ENCODE measurements at regions not wholly inside any gene's neighbourhood (a gene's known extent, or its start where the extent isn't known, plus 50 kb on each side); places are given as distances from the start of the nearest gene placed in this dataset.
A peak's percentile ranks its signal among the peaks of the same experiment; 100 is the strongest.

GRCh38 chr1:195915826-195916225 is 692.4 kb downstream of the KCNT2 start:
- TF ChIP-seq CTCF (IDR thresholded peaks at IDR 0.05), result no peak
- no peak for TF ChIP-seq EZH2 (IDR thresholded peaks at IDR 0.05)
- TF ChIP-seq EZH2phosphoT487 (IDR thresholded peaks at IDR 0.05), result no peak
- Mint-ChIP-seq H3K27me3 (ENCODE audit: insufficient read depth, low read depth) (no peaks in the 10 kb centered on the region), H3K4me1 (no peaks in the 10 kb centered on the region), H3K9me3 (peaks cover 3% of the 10 kb centered on the region), H3K36me3 (peaks cover 3% of the 10 kb centered on the region), H3K4me3 (no peak overlapping the region), H3K27ac (no peak overlapping the region)
- H3K27ac ChIP-seq, result no peak overlapping the region
- H4K20me1 ChIP-seq (ENCODE audit: low read depth), result no peaks in the 10 kb centered on the region
- H3K79me2 ChIP-seq (ENCODE audit: low read depth), result no peaks in the 10 kb centered on the region
- H3K4me2 ChIP-seq, result no peak overlapping the region
- no peak overlapping the region for H3K4me3 ChIP-seq
- H2AFZ ChIP-seq (replicated peaks), result no peak overlapping the region
- DNase-seq (ENCODE audit: low spot score), result no peak
- H3K9ac ChIP-seq, result no peak overlapping the region
- no peaks in the 10 kb centered on the region for H3K4me1 ChIP-seq
- H3F3A ChIP-seq (ENCODE audit: low read depth), result no peaks in the 10 kb centered on the region
- H3K9me3 ChIP-seq (ENCODE audit: low read depth), result no peaks in the 10 kb centered on the region
- no peaks in the 10 kb centered on the region for H3K27me3 ChIP-seq
- no peaks in the 10 kb centered on the region for H3K36me3 ChIP-seq

GRCh38 chr1:195909061-195909460 is 699.2 kb downstream of the KCNT2 start:
- H3K36me3 ChIP-seq, result no peaks in the 10 kb centered on the region
- H3K27me3 ChIP-seq, result no peaks in the 10 kb centered on the region
- H2AFZ ChIP-seq (replicated peaks), result no peak overlapping the region
- DNase-seq (ENCODE audit: low spot score), result no peak
- no peaks in the 10 kb centered on the region for H3K79me2 ChIP-seq (ENCODE audit: low read depth)
- no peak overlapping the region for H3K4me3 ChIP-seq
- Mint-ChIP-seq H3K4me3 (no peak overlapping the region), H3K27me3 (ENCODE audit: insufficient read depth, low read depth) (no peaks in the 10 kb centered on the region), H3K4me1 (no peaks in the 10 kb centered on the region), H3K27ac (peak overlapping the region; percentile 73), H3K9me3 (no peaks in the 10 kb centered on the region), H3K36me3 (no peaks in the 10 kb centered on the region)
- H3F3A ChIP-seq (ENCODE audit: low read depth), result no peaks in the 10 kb centered on the region
- H3K4me1 ChIP-seq, result no peaks in the 10 kb centered on the region
- no peak overlapping the region for H3K27ac ChIP-seq
- no peak overlapping the region for H3K9ac ChIP-seq
- H3K9me3 ChIP-seq (ENCODE audit: low read depth), result no peaks in the 10 kb centered on the region
- no peaks in the 10 kb centered on the region for H4K20me1 ChIP-seq (ENCODE audit: low read depth)
- TF ChIP-seq EZH2 (IDR thresholded peaks at IDR 0.05) (no peak), CTCF (IDR thresholded peaks at IDR 0.05) (no peak), EZH2phosphoT487 (IDR thresholded peaks at IDR 0.05) (no peak)
- H3K4me2 ChIP-seq, result no peak overlapping the region

- H4K20me1 ChIP-seq (ENCODE audit: low read depth), result no peaks in the 10 kb centered on the region
- H3K36me3 ChIP-seq, result no peaks in the 10 kb centered on the region
- no peaks in the 10 kb centered on the region for H3K79me2 ChIP-seq (ENCODE audit: low read depth)
- TF ChIP-seq EZH2phosphoT487 (IDR thresholded peaks at IDR 0.05), result no peak
- TF ChIP-seq CTCF (IDR thresholded peaks at IDR 0.05), result no peak
- TF ChIP-seq EZH2 (IDR thresholded peaks at IDR 0.05), result no peak
- no peaks in the 10 kb centered on the region for H3K4me1 Mint-ChIP-seq
- H3K27ac Mint-ChIP-seq, result no peak overlapping the region
- no peaks in the 10 kb centered on the region for H3K4me1 ChIP-seq
- H3F3A ChIP-seq (ENCODE audit: low read depth), result no peaks in the 10 kb centered on the region
- no peaks in the 10 kb centered on the region for H3K9me3 Mint-ChIP-seq
- H2AFZ ChIP-seq (replicated peaks), result no peak overlapping the region
- H3K36me3 Mint-ChIP-seq, result no peaks in the 10 kb centered on the region
- H3K27me3 Mint-ChIP-seq (ENCODE audit: insufficient read depth, low read depth), result no peaks in the 10 kb centered on the region
- no peak for DNase-seq (ENCODE audit: low spot score)
- H3K9ac ChIP-seq, result no peak overlapping the region
- no peak overlapping the region for H3K4me3 Mint-ChIP-seq
- no peak overlapping the region for H3K4me2 ChIP-seq
- no peak overlapping the region for H3K27ac ChIP-seq
- H3K9me3 ChIP-seq (ENCODE audit: low read depth), result no peaks in the 10 kb centered on the region
- H3K27me3 ChIP-seq, result no peaks in the 10 kb centered on the region
- H3K4me3 ChIP-seq, result no peak overlapping the region
Observed at GRCh38 chr1:195908121-195908520, 700.1 kb downstream of the KCNT2 start.

GRCh38 chr1:195903203-195903602 is 705.0 kb downstream of the KCNT2 start:
- no peaks in the 10 kb centered on the region for H3K4me1 Mint-ChIP-seq
- no peaks in the 10 kb centered on the region for H3K36me3 Mint-ChIP-seq
- H3K36me3 ChIP-seq, result no peaks in the 10 kb centered on the region
- H3K27me3 Mint-ChIP-seq (ENCODE audit: insufficient read depth, low read depth), result no peaks in the 10 kb centered on the region
- no peaks in the 10 kb centered on the region for H3K9me3 Mint-ChIP-seq
- H3K79me2 ChIP-seq (ENCODE audit: low read depth), result no peaks in the 10 kb centered on the region
- no peak overlapping the region for H3K4me3 ChIP-seq
- H3K4me1 ChIP-seq, result no peaks in the 10 kb centered on the region
- no peaks in the 10 kb centered on the region for H3K9me3 ChIP-seq (ENCODE audit: low read depth)
- no peaks in the 10 kb centered on the region for H3K27me3 ChIP-seq
- no peak overlapping the region for H3K4me2 ChIP-seq
- H2AFZ ChIP-seq (replicated peaks), result no peak overlapping the region
- no peak overlapping the region for H3K27ac ChIP-seq
- DNase-seq (ENCODE audit: low spot score), result no peak
- no peak overlapping the region for H3K4me3 Mint-ChIP-seq
- no peak overlapping the region for H3K27ac Mint-ChIP-seq
- H3K9ac ChIP-seq, result no peak overlapping the region
- H4K20me1 ChIP-seq (ENCODE audit: low read depth), result no peaks in the 10 kb centered on the region
- no peak for TF ChIP-seq EZH2phosphoT487 (IDR thresholded peaks at IDR 0.05)
- TF ChIP-seq CTCF (IDR thresholded peaks at IDR 0.05), result no peak
- no peak for TF ChIP-seq EZH2 (IDR thresholded peaks at IDR 0.05)
- H3F3A ChIP-seq (ENCODE audit: low read depth), result no peaks in the 10 kb centered on the region

Measured in neural progenitor cell (in vitro differentiated cells).